Hepatocyte (in vitro differentiated cells): ENCODE measurements at regions not wholly inside any gene's neighbourhood (a gene's known extent, or its start where the extent isn't known, plus 50 kb on each side); places are given as distances from the start of the nearest gene placed in this dataset.

Experiments used
- DNase-seq: peaks from one replicate; pipeline ENCODE4 v3.0.0-alpha.2; 2016; ENCODE audit warnings: low spot score
- H2AFZ ChIP-seq: fragments of 200-600 bp; sonication (generic); 2 replicates; pipeline ENCODE4 v1.6.0; 2016; ENCODE audit warnings: antibody characterized with exemption, mild to moderate bottlenecking
- H3K27ac ChIP-seq: fragments of 200-600 bp; sonication (generic); 2 replicates; pipeline ENCODE4 v1.5.1; 2016; ENCODE audit warnings: mild to moderate bottlenecking
- H3K27me3 ChIP-seq: fragments of 200-600 bp; sonication (generic); 2 replicates; pipeline ENCODE4 v1.6.1; 2016
- H3K36me3 ChIP-seq: fragments of 200-600 bp; sonication (generic); replicated peaks from 2 replicates; pipeline ENCODE4 v1.5.1; 2016; ENCODE audit warnings: low read depth; ENCODE audit not compliant: insufficient read depth
- H3K4me1 ChIP-seq: fragments of 200-600 bp; sonication (generic); 2 replicates; pipeline ENCODE4 v1.5.1; 2016; ENCODE audit warnings: mild to moderate bottlenecking, moderate library complexity; ENCODE audit not compliant: insufficient read depth
- H3K4me2 ChIP-seq: fragments of 200-600 bp; sonication (generic); 2 replicates; pipeline ENCODE4 v1.6.0; 2016
- H3K4me3 ChIP-seq: fragments of 200-600 bp; sonication (generic); 2 replicates; pipeline ENCODE4 v1.5.1; 2016; ENCODE audit warnings: mild to moderate bottlenecking
- H3K79me2 ChIP-seq: fragments of 200-600 bp; sonication (generic); 2 replicates; pipeline ENCODE4 v1.6.0; 2017; ENCODE audit warnings: mild to moderate bottlenecking
- H3K9me2 ChIP-seq: fragments of 200-600 bp; sonication (generic); replicated peaks from 2 replicates; pipeline ENCODE4 v1.6.0; 2017; ENCODE audit warnings: mild to moderate bottlenecking; ENCODE audit not compliant: insufficient read depth
- H3K9me3 ChIP-seq: fragments of 200-600 bp; sonication (generic); 2 replicates; pipeline ENCODE4 v1.5.1; 2016; ENCODE audit warnings: low read depth, mild to moderate bottlenecking
- H4K20me1 ChIP-seq: fragments of 200-600 bp; sonication (generic); 2 replicates; pipeline ENCODE4 v1.6.0; 2016; ENCODE audit warnings: mild to moderate bottlenecking; ENCODE audit not compliant: insufficient read depth, poor library complexity, severe bottlenecking
- EZH2 ChIP-seq: fragments of 200-600 bp; sonication (generic); IDR thresholded peaks from 2 replicates; pipeline ENCODE4 v1.6.1; 2016; ENCODE audit warnings: antibody characterized with exemption, mild to moderate bottlenecking, borderline replicate concordance
- EZH2phosphoT487 ChIP-seq: fragments of 200-600 bp; sonication (generic); IDR thresholded peaks from one replicate; pipeline ENCODE4 v1.6.1; 2018; ENCODE audit warnings: antibody characterized with exemption, mild to moderate bottlenecking, low read depth, moderate library complexity; ENCODE audit not compliant: unreplicated experiment, severe bottlenecking
- WGBS: methylation state at CpG from one replicate; pipeline ENCODE4 v1.1.6; 2016; ENCODE audit warnings: low lambda C conversion rate; ENCODE audit errors: missing lambda C conversion rate; 5-methylcytosine and 5-hydroxymethylcytosine counted together
- TF ChIP-seq, protein P1 (sequence below): fragments of 200-600 bp; sonication (generic); IDR thresholded peaks from 2 replicates; pipeline ENCODE4 v1.5.1; 2016; ENCODE audit warnings: antibody characterized with exemption, mild to moderate bottlenecking; ENCODE audit not compliant: poor library complexity

GRCh38 chr12:95411057-95411456 is 62.9 kb upstream of the METAP2 start:
- no peaks in the 10 kb centered on the region for H3K27me3 ChIP-seq
- H2AFZ ChIP-seq = no peak overlapping the region
- H3K79me2 ChIP-seq = no peaks in the 10 kb centered on the region
- H4K20me1 ChIP-seq = no peaks in the 10 kb centered on the region
- H3K9me3 ChIP-seq = no peaks in the 10 kb centered on the region
- H3K4me3 ChIP-seq = no peak overlapping the region
- no peaks in the 10 kb centered on the region for H3K36me3 ChIP-seq
- H3K9me2 ChIP-seq = no peaks in the 10 kb centered on the region
- WGBS = 71% methylated on average over 3 of the region's 3 CpGs
- no peak overlapping the region for H3K4me2 ChIP-seq
- no peak for TF ChIP-seq EZH2
- TF ChIP-seq, protein P1, sequence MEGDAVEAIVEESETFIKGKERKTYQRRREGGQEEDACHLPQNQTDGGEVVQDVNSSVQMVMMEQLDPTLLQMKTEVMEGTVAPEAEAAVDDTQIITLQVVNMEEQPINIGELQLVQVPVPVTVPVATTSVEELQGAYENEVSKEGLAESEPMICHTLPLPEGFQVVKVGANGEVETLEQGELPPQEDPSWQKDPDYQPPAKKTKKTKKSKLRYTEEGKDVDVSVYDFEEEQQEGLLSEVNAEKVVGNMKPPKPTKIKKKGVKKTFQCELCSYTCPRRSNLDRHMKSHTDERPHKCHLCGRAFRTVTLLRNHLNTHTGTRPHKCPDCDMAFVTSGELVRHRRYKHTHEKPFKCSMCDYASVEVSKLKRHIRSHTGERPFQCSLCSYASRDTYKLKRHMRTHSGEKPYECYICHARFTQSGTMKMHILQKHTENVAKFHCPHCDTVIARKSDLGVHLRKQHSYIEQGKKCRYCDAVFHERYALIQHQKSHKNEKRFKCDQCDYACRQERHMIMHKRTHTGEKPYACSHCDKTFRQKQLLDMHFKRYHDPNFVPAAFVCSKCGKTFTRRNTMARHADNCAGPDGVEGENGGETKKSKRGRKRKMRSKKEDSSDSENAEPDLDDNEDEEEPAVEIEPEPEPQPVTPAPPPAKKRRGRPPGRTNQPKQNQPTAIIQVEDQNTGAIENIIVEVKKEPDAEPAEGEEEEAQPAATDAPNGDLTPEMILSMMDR = no peak
- no peak for TF ChIP-seq EZH2phosphoT487
- no peak overlapping the region for H3K27ac ChIP-seq
- no peak for DNase-seq
- no peaks in the 10 kb centered on the region for H3K4me1 ChIP-seq

- Histone ChIP-seq H3K4me1 (no peaks in the 10 kb centered on the region), H3K27me3 (no peaks in the 10 kb centered on the region), H3K9me2 (no peaks in the 10 kb centered on the region), H2AFZ (no peak overlapping the region), H3K27ac (no peak overlapping the region), H4K20me1 (no peaks in the 10 kb centered on the region), H3K79me2 (no peaks in the 10 kb centered on the region), H3K4me3 (no peak overlapping the region), H3K4me2 (no peak overlapping the region), H3K36me3 (no peaks in the 10 kb centered on the region), H3K9me3 (no peaks in the 10 kb centered on the region)
- TF ChIP-seq EZH2phosphoT487 = no peak
- TF ChIP-seq, protein P1 = no peak
- no peak for TF ChIP-seq EZH2
- DNase-seq = no peak
- 71% methylated on average over 3 of the region's 3 CpGs for WGBS
These were observed 62.5 kb upstream of the METAP2 start for GRCh38 chr12:95411466-95411865.

DNA sequence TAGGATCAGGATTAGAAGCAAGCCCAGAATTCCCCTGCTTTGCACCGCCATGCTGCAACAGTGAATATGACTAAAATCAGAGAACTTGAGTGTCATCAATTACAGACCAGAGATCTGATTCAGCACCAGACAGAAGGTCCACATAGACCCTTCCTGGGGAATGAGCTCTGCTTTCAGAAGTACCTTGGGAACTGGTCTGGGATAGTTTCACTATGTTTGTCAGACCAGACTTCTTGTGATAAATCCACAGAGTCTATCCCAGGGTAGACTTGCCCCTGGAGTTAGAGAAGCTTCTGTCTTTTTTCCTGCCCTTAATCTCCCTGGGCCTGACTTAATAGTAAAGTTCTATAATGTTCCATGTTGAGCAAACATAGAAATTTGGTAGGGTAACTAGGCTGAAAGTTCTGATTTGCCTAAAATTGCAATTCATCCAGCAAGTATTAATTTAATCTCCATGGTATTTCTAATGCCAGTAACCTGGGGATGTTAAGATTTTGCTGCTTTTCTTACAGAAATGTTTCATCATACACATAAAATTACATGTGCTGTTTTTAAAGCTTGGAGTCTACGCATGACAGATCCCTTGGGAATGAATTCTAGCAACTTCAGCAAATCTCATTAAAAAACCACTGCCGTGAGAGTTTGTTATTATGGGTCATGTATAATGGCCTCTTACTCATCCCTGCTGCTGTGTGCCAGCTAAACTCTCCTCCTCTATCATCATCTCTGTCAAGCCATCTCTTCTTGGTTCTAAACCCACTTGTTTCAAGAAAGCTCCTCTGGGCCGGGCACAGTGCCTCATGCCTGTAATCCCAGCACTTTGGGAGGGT is 61.3 kb upstream of the METAP2 start:
- H3K79me2 ChIP-seq = no peaks in the 10 kb centered on the region
- no peak overlapping the region for H2AFZ ChIP-seq
- H3K27ac ChIP-seq = peak overlapping the region; percentile 74
- TF ChIP-seq, protein P1 = no peak
- TF ChIP-seq EZH2 (no peak), EZH2phosphoT487 (no peak)
- WGBS = 66% methylated on average over 4 of the region's 4 CpGs
- H3K36me3 ChIP-seq = no peaks in the 10 kb centered on the region
- H3K9me2 ChIP-seq = no peaks in the 10 kb centered on the region
- H3K27me3 ChIP-seq = no peaks in the 10 kb centered on the region
- no peaks in the 10 kb centered on the region for H4K20me1 ChIP-seq
- DNase-seq = peak; percentile 49
- H3K4me1 ChIP-seq = no peaks in the 10 kb centered on the region
- no peak overlapping the region for H3K4me3 ChIP-seq
- H3K9me3 ChIP-seq = no peaks in the 10 kb centered on the region
- peak overlapping the region; percentile 20 for H3K4me2 ChIP-seq

GRCh38 chr12:95413576-95413975 is 60.4 kb upstream of the METAP2 start:
- Histone ChIP-seq H4K20me1 (no peaks in the 10 kb centered on the region), H3K4me3 (no peak overlapping the region), H3K4me1 (no peaks in the 10 kb centered on the region), H3K27ac (no peak overlapping the region), H3K9me2 (no peaks in the 10 kb centered on the region), H3K4me2 (no peak overlapping the region), H3K79me2 (no peaks in the 10 kb centered on the region), H3K27me3 (no peaks in the 10 kb centered on the region), H3K9me3 (no peaks in the 10 kb centered on the region), H2AFZ (no peak overlapping the region), H3K36me3 (no peaks in the 10 kb centered on the region)
- TF ChIP-seq EZH2 = no peak
- TF ChIP-seq, protein P1 = no peak
- TF ChIP-seq EZH2phosphoT487 = no peak
- no peak for DNase-seq
- 96% methylated on average over 3 of the region's 3 CpGs for WGBS
